Keratinocyte (primary cell): ENCODE measurements at regions not wholly inside any gene's neighbourhood (a gene's known extent, or its start where the extent isn't known, plus 50 kb on each side); places are given as distances from the start of the nearest gene placed in this dataset.

Experiments used
- DNase-seq: peaks from one replicate; pipeline ENCODE4 v3.0.0-alpha.2; 2011; ENCODE audit warnings: low read depth, missing footprints, low spot score
- FAIRE-seq: peaks from 2 replicates; lab custom pipeline; 2011; peaks lifted over from hg19 to GRCh38; lab: Jason Lieb, UNC
- H2AFZ ChIP-seq: 2 replicates; pipeline ENCODE4 v1.6.0; 2012; ENCODE audit warnings: low read length, control low read depth, inconsistent platforms; ENCODE audit not compliant: control insufficient read depth
- H3K27ac ChIP-seq: 2 replicates; pipeline ENCODE4 v1.5.1; 2011; ENCODE audit warnings: low read length; ENCODE audit not compliant: control insufficient read depth, insufficient read depth
- H3K27me3 ChIP-seq: 3 replicates; pipeline ENCODE4 v1.6.0; 2011; ENCODE audit warnings: low read length; ENCODE audit not compliant: control insufficient read depth, insufficient read depth; ENCODE audit errors: extremely low read depth
- H3K36me3 ChIP-seq, 2 experiments: 2 replicates in 1 of 2; 3 replicates in 1 of 2; pipeline ENCODE4 v1.5.1; 2011; ENCODE audit warnings: low read length in 2 of 2, mild to moderate bottlenecking in 1 of 2; ENCODE audit not compliant: control insufficient read depth in 2 of 2, insufficient read depth in 2 of 2; ENCODE audit errors: extremely low read depth in 1 of 2
- H3K4me1 ChIP-seq: 3 replicates; pipeline ENCODE4 v1.5.1; 2011; ENCODE audit warnings: low read length; ENCODE audit not compliant: control insufficient read depth, insufficient read depth; ENCODE audit errors: extremely low read depth
- H3K4me2 ChIP-seq: 3 replicates; pipeline ENCODE4 v1.6.0; 2011; ENCODE audit warnings: low read depth, low read length; ENCODE audit not compliant: control insufficient read depth, insufficient read depth; ENCODE audit errors: extremely low read depth
- H3K4me3 ChIP-seq, 3 experiments: fragments of 200-600 bp in 1 of 3; sonication (generic) in 1 of 3; 2 replicates in 2 of 3; 3 replicates in 1 of 3; pipeline ENCODE4 v1.5.1; 2011 to 2016; ENCODE audit warnings: low read length in 3 of 3, mild to moderate bottlenecking in 3 of 3, control low read depth in 2 of 3, inconsistent platforms in 1 of 3, low read depth in 1 of 3, mixed read lengths in 1 of 3, mixed run types in 1 of 3, moderate library complexity in 1 of 3; ENCODE audit not compliant: control insufficient read depth in 2 of 3, insufficient read depth in 2 of 3; ENCODE audit errors: extremely low read depth in 1 of 3
- H3K79me2 ChIP-seq: 2 replicates; pipeline ENCODE4 v1.6.0; 2012; ENCODE audit warnings: low read length; ENCODE audit not compliant: control insufficient read depth, insufficient read depth
- H3K9ac ChIP-seq: 3 replicates; pipeline ENCODE4 v1.6.0; 2011; ENCODE audit warnings: low read length; ENCODE audit not compliant: control insufficient read depth, insufficient read depth; ENCODE audit errors: extremely low read depth
- H3K9me1 ChIP-seq: 3 replicates; pipeline ENCODE4 v1.6.0; 2011; ENCODE audit warnings: low read length; ENCODE audit not compliant: control insufficient read depth, insufficient read depth; ENCODE audit errors: extremely low read depth
- H3K9me3 ChIP-seq: 2 replicates; pipeline ENCODE4 v1.5.1; 2012; ENCODE audit warnings: low read depth, low read length; ENCODE audit not compliant: control insufficient read depth
- H4K20me1 ChIP-seq: 3 replicates; pipeline ENCODE4 v1.6.0; 2011; ENCODE audit warnings: low read length; ENCODE audit not compliant: control insufficient read depth, insufficient read depth; ENCODE audit errors: extremely low read depth
- CTCF ChIP-seq, 3 experiments: IDR thresholded peaks in 1 of 3; conservative IDR thresholded peaks in 1 of 3; optimal IDR thresholded peaks in 1 of 3; 2 replicates in 2 of 3; 3 replicates in 1 of 3; pipeline versions ENCODE3 to v1.5.1; 2011; ENCODE audit warnings: low read length in 3 of 3, mild to moderate bottlenecking in 3 of 3, moderate library complexity in 2 of 3, control low read depth in 1 of 3, inconsistent platforms in 1 of 3; ENCODE audit not compliant: insufficient read depth in 2 of 3; ENCODE audit errors: extremely low read depth in 1 of 3
- EZH2 ChIP-seq: IDR thresholded peaks from one replicate; pipeline ENCODE4 v1.6.1; 2012; ENCODE audit warnings: inconsistent platforms, mild to moderate bottlenecking, low read length, moderate library complexity
- dilution Hi-C: fragments of 300-500 bp; cut with MboI; formaldehyde crosslinking; loops from one replicate; pipeline ENCODE4 v1.7.0; 2020; ENCODE audit warnings: low sequenced_read_pairs; ENCODE audit not compliant: extremely low pct_ligation_motif_present

DNA sequence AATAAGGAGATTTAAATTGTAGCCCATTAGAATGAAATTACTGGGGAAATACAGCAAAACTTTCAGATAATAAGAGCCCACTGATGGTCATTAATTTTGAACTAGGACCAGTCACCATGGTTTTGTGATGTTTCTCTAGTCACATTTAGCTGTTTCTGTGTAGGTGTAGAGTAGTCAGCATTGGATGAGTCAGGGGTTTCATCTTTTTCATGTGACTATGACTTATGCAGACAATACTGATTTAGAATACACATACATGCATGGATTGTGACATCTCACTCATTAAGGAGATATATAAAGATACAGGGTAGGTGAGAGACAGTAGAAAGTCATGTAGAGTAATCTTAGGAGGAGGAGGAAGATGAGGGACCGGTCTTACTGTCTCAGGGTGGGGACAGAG is 1192.7 kb downstream of the KCNT2 start:
- no peak overlapping the region for H3K4me2 ChIP-seq

GRCh38 chr1:195394567-195394966 is 1213.7 kb downstream of the KCNT2 start:
- Histone ChIP-seq H3K79me2 (no peaks in the 10 kb centered on the region), H3K27me3 (no peaks in the 10 kb centered on the region), H3K9me1 (no peaks in the 10 kb centered on the region)

More for the DNA sequence above, 1192.7 kb downstream of the KCNT2 start:
- H3K4me3 ChIP-seq, result no peak overlapping the region
- H3K27me3 ChIP-seq, result no peaks in the 10 kb centered on the region
- no peak overlapping the region for H3K27ac ChIP-seq
- no peaks in the 10 kb centered on the region for H3K9me3 ChIP-seq
- H3K36me3 ChIP-seq, result no peaks in the 10 kb centered on the region
- TF ChIP-seq CTCF (optimal IDR thresholded peaks at IDR 0.05 in 1 of 3, IDR thresholded peaks at IDR 0.05 in 1 of 3, conservative IDR thresholded peaks at IDR 0.05 in 1 of 3; ENCODE audit: extremely low read depth in 1 of 3, insufficient read depth in 2 of 3, low read length in 3 of 3) (no peak), EZH2 (no peak)
- DNase-seq (no peak), FAIRE-seq (no peak)
- H2AFZ ChIP-seq, result no peak overlapping the region
- no peaks in the 10 kb centered on the region for H3K4me1 ChIP-seq
- H3K9me1 ChIP-seq, result no peaks in the 10 kb centered on the region
- H4K20me1 ChIP-seq, result no peaks in the 10 kb centered on the region
- H3K9ac ChIP-seq, result no peak overlapping the region
- dilution Hi-C loops, result no loop called here
- H3K79me2 ChIP-seq, result no peaks in the 10 kb centered on the region

More at GRCh38 chr1:195394567-195394966, 1213.7 kb downstream of the KCNT2 start:
- Histone ChIP-seq H3K4me3 (no peak overlapping the region), H3K9me3 (no peaks in the 10 kb centered on the region), H3K9ac (no peak overlapping the region), H3K36me3 (no peaks in the 10 kb centered on the region), H4K20me1 (no peaks in the 10 kb centered on the region), H3K27ac (no peak overlapping the region), H2AFZ (no peak overlapping the region), H3K4me1 (no peaks in the 10 kb centered on the region), H3K4me2 (no peak overlapping the region)
- TF ChIP-seq CTCF (optimal IDR thresholded peaks at IDR 0.05 in 1 of 3, IDR thresholded peaks at IDR 0.05 in 1 of 3, conservative IDR thresholded peaks at IDR 0.05 in 1 of 3; ENCODE audit: extremely low read depth in 1 of 3, insufficient read depth in 2 of 3, low read length in 3 of 3) (no peak), EZH2 (no peak)
- DNase-seq, result no peak
- dilution Hi-C loops, result no loop called here
- FAIRE-seq, result no peak
